ENCODE measurements at regions not wholly inside any gene's neighbourhood (a gene's known extent, or its start where the extent isn't known, plus 50 kb on each side); places are given as distances from the start of the nearest gene placed in this dataset.

DNA sequence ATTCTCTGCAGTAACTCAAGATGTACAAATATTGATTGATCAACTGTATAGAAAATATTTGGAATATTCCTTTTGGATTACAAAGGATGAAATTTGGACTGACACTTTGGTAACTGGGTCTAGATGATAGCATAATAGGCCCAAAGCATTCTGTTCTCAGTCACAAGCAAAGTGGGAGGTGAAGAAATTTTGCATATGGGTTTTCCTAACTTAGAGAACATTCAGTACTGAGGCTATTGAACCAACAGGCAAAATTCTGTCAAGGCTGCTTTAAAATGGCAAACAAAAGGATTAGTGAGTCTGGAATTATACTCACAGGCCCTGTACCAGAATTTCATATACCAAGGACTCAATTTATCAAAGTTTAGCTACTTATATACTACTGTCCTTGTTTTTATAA lies 1020.6 kb downstream of the TLE4 start:
- H3K9ac ChIP-seq (replicated peaks in 1 of 4; ENCODE audit: extremely low read depth in 1 of 4, low read depth in 3 of 4, low read length in 3 of 4) = no peak overlapping the region
- H3K14ac ChIP-seq (ENCODE audit: insufficient read length) = no peak overlapping the region
- no peaks in the 10 kb centered on the region for H3K79me1 ChIP-seq (ENCODE audit: low read depth, low read length)
- no peak overlapping the region for H3K23ac ChIP-seq (ENCODE audit: insufficient read length)
- H3K4me2 ChIP-seq (ENCODE audit: insufficient read depth in 1 of 2, low read depth in 2 of 2, low read length in 2 of 2) = no peak overlapping the region
- H2BK12ac ChIP-seq (ENCODE audit: low read depth, low read length) = no peak overlapping the region
- H3K4me3 ChIP-seq (ENCODE audit: extremely low read depth in 1 of 4, insufficient read depth in 2 of 4, low read depth in 3 of 4, low read length in 4 of 4) = no peak overlapping the region
- no peak overlapping the region for H2BK15ac ChIP-seq (ENCODE audit: low read length)
- peaks cover 0 to 3% of the 10 kb centered on the region in 2 experiments; a peak in 1 of 4 replicates for H3K9me3 ChIP-seq (ENCODE audit: insufficient read depth in 2 of 2, low read depth in 1 of 2, low read length in 1 of 2)
- H3K27me3 ChIP-seq (replicated peaks in 1 of 4; ENCODE audit: control insufficient read depth in 3 of 4, extremely low read depth in 1 of 4, insufficient read depth in 3 of 4, low read length in 3 of 4) = no peaks in the 10 kb centered on the region; a peak in 1 of 7 replicates
- no peak overlapping the region for H2BK120ac ChIP-seq (replicated peaks; ENCODE audit: low read depth, low read length)
- no peak overlapping the region for H4K91ac ChIP-seq (replicated peaks; ENCODE audit: insufficient read length, low read length)
- no peak overlapping the region for H2AFZ ChIP-seq (ENCODE audit: low read length)
- H3K23me2 ChIP-seq (ENCODE audit: low read depth, low read length) = no peaks in the 10 kb centered on the region
- DNase-seq (ENCODE audit: low read depth in 1 of 2, low spot score in 2 of 2) (no peak), FAIRE-seq (no peak)
- H3K79me2 ChIP-seq (ENCODE audit: control insufficient read depth in 1 of 2, insufficient read depth in 2 of 2, low read length in 2 of 2) = no peaks in the 10 kb centered on the region
- no peak overlapping the region for H4K5ac ChIP-seq (ENCODE audit: insufficient read length, low read depth, low read length)
- no peaks in the 10 kb centered on the region for H3K36me3 ChIP-seq (ENCODE audit: control insufficient read depth in 2 of 4, insufficient read depth in 4 of 4, low read length in 3 of 4)
- no peak overlapping the region for H3K4ac ChIP-seq (replicated peaks; ENCODE audit: insufficient read length, low read depth, low read length)
- no peak overlapping the region for H2AK5ac ChIP-seq (ENCODE audit: low read depth, low read length)
- no peak overlapping the region for H2BK20ac ChIP-seq (ENCODE audit: low read length)
- H3K18ac ChIP-seq (ENCODE audit: extremely low read depth, low read length) = no peak overlapping the region
- no peak overlapping the region for H3K27ac ChIP-seq (ENCODE audit: low read depth, low read length)
- H4K8ac ChIP-seq (ENCODE audit: extremely low read depth, insufficient read depth, low read length) = no peak overlapping the region
- ChIA-PET CTCF (ENCODE audit: partially characterized antibody) (interaction anchor here (0.6 to 1.4 kb wide), 3 partner anchors 9 to 428 kb away, joined by 3 to 5 read pairs (median 4); no protein-coding TSS in a partner anchor), POLR2A (ENCODE audit: partially characterized antibody) (no interaction called here)
- no peak overlapping the region for H3K56ac ChIP-seq (replicated peaks; ENCODE audit: insufficient read length, low read depth, low read length)
- no peak overlapping the region for H2BK5ac ChIP-seq (ENCODE audit: low read depth, low read length)
- H3K4me1 ChIP-seq (replicated peaks in 1 of 4; ENCODE audit: control insufficient read depth in 3 of 4, insufficient read depth in 4 of 4, low read length in 3 of 4) = peaks cover 0 to 6% (median 3%) of the 10 kb centered on the region in 4 experiments; a peak in 4 of 7 replicates
- H4K20me1 ChIP-seq (replicated peaks in 1 of 2; ENCODE audit: control insufficient read depth in 1 of 2, insufficient read depth in 2 of 2, low read length in 2 of 2) = no peaks in the 10 kb centered on the region
- TF ChIP-seq POU5F1 (IDR thresholded peaks at IDR 0.05; ENCODE audit: low read depth, low read length) (no peak), SIX5 (IDR thresholded peaks at IDR 0.05; ENCODE audit: low read depth, low read length) (no peak), KDM1A (IDR thresholded peaks at IDR 0.05; ENCODE audit: borderline replicate concordance, low read length) (no peak), CBX8 (IDR thresholded peaks at IDR 0.05; ENCODE audit: borderline replicate concordance, low read depth, low read length) (no peak), RFX5 (IDR thresholded peaks at IDR 0.05; ENCODE audit: borderline replicate concordance, low read depth, low read length) (no peak), RBBP5 (IDR thresholded peaks at IDR 0.05; ENCODE audit: borderline replicate concordance, low read depth, low read length) (no peak), TAF1 (IDR thresholded peaks at IDR 0.05; ENCODE audit: low read depth, low read length) (no peak), CHD2 (IDR thresholded peaks at IDR 0.05; ENCODE audit: low read length) (no peak), ASH2L (IDR thresholded peaks at IDR 0.05; ENCODE audit: low read length) (no peak)
- TF ChIP-seq, protein P1, sequence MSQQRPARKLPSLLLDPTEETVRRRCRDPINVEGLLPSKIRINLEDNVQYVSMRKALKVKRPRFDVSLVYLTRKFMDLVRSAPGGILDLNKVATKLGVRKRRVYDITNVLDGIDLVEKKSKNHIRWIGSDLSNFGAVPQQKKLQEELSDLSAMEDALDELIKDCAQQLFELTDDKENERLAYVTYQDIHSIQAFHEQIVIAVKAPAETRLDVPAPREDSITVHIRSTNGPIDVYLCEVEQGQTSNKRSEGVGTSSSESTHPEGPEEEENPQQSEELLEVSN (IDR thresholded peaks at IDR 0.05) = no peak
- TF ChIP-seq, protein P2, sequence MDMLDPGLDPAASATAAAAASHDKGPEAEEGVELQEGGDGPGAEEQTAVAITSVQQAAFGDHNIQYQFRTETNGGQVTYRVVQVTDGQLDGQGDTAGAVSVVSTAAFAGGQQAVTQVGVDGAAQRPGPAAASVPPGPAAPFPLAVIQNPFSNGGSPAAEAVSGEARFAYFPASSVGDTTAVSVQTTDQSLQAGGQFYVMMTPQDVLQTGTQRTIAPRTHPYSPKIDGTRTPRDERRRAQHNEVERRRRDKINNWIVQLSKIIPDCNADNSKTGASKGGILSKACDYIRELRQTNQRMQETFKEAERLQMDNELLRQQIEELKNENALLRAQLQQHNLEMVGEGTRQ (IDR thresholded peaks at IDR 0.05; ENCODE audit: low read length) = no peak
- TF ChIP-seq, protein P3, sequence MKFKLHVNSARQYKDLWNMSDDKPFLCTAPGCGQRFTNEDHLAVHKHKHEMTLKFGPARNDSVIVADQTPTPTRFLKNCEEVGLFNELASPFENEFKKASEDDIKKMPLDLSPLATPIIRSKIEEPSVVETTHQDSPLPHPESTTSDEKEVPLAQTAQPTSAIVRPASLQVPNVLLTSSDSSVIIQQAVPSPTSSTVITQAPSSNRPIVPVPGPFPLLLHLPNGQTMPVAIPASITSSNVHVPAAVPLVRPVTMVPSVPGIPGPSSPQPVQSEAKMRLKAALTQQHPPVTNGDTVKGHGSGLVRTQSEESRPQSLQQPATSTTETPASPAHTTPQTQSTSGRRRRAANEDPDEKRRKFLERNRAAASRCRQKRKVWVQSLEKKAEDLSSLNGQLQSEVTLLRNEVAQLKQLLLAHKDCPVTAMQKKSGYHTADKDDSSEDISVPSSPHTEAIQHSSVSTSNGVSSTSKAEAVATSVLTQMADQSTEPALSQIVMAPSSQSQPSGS (IDR thresholded peaks at IDR 0.05; ENCODE audit: low read length) = no peak
